Neutrophil (primary cell): ENCODE measurements at regions not wholly inside any gene's neighbourhood (a gene's known extent, or its start where the extent isn't known, plus 50 kb on each side); places are given as distances from the start of the nearest gene placed in this dataset.
A peak's percentile ranks its signal among the peaks of the same experiment; 100 is the strongest.

Experiments
- H3K27ac ChIP-seq: fragments of 200-600 bp; sonication (generic); 2 replicates; pipeline ENCODE4 v1.5.1; 2016; ENCODE audit warnings: mild to moderate bottlenecking, moderate library complexity
- H3K27me3 ChIP-seq: fragments of 200-600 bp; sonication (generic); 2 replicates; pipeline ENCODE4 v1.6.0; 2016; ENCODE audit warnings: mild to moderate bottlenecking
- H3K36me3 ChIP-seq: fragments of 200-600 bp; sonication (generic); 2 replicates; pipeline ENCODE4 v1.5.1; 2017
- H3K4me1 ChIP-seq, 2 experiments: fragments of 200-600 bp in 1 of 2; sonication (generic) in 1 of 2; 1 replicate in 1 of 2; 2 replicates in 1 of 2; pipeline versions ENCODE4 v1.5.1 to v1.6.1; 2013 to 2016; ENCODE audit warnings: low read depth in 1 of 2, low read length in 1 of 2, mild to moderate bottlenecking in 1 of 2, moderate library complexity in 1 of 2; ENCODE audit not compliant: control insufficient read depth in 1 of 2, insufficient read depth in 1 of 2
- H3K4me3 ChIP-seq, 2 experiments: fragments of 200-600 bp in 1 of 2; sonication (generic) in 1 of 2; 1 replicate in 1 of 2; 2 replicates in 1 of 2; pipeline ENCODE4 v1.5.1; 2013 to 2016; ENCODE audit warnings: low read depth in 1 of 2, low read length in 1 of 2, mild to moderate bottlenecking in 1 of 2, moderate library complexity in 1 of 2
- H3K9me3 ChIP-seq: fragments of 200-600 bp; sonication (generic); 2 replicates; pipeline ENCODE4 v1.5.1; 2016
- TF ChIP-seq, protein P1 (sequence below): fragments of 200-600 bp; sonication (generic); IDR thresholded peaks from 2 replicates; pipeline ENCODE4 v1.5.1; 2016; ENCODE audit warnings: antibody characterized with exemption

DNA sequence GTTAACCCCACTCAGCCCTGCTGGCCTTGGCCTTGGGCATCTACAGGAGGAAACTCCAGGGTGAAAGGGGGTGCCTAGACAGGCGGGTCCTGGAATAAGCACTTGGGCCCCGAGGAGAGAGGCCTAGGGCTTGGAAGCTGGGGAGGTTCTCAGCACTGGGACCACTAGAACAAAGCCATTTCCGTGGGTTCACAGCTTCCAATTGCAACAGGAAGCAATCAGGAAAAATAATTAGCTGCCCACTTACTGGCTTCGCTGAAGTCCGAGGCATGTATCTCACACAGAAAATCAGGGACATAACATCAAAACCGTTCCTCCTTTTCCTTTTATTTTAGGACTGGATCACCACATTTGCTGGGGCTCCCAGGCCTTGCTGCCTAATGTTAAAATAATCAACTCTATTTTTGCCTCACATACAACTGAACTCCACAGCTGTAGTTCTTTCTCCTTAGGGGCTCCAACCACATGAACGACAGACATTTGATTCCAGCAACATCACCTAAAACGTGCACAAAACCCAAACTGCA is 161.1 kb upstream of the GRK3 start:
- H3K4me1 ChIP-seq = peaks cover 45 to 49% of the 10 kb centered on the region in 2 experiments
- H3K36me3 ChIP-seq = no peaks in the 10 kb centered on the region
- H3K27me3 ChIP-seq = no peaks in the 10 kb centered on the region
- H3K27ac ChIP-seq = peak overlapping the region; percentile 87
- peak overlapping the region; percentile 71 to 74 for H3K4me3 ChIP-seq
- H3K9me3 ChIP-seq = no peaks in the 10 kb centered on the region
- TF ChIP-seq, protein P1, sequence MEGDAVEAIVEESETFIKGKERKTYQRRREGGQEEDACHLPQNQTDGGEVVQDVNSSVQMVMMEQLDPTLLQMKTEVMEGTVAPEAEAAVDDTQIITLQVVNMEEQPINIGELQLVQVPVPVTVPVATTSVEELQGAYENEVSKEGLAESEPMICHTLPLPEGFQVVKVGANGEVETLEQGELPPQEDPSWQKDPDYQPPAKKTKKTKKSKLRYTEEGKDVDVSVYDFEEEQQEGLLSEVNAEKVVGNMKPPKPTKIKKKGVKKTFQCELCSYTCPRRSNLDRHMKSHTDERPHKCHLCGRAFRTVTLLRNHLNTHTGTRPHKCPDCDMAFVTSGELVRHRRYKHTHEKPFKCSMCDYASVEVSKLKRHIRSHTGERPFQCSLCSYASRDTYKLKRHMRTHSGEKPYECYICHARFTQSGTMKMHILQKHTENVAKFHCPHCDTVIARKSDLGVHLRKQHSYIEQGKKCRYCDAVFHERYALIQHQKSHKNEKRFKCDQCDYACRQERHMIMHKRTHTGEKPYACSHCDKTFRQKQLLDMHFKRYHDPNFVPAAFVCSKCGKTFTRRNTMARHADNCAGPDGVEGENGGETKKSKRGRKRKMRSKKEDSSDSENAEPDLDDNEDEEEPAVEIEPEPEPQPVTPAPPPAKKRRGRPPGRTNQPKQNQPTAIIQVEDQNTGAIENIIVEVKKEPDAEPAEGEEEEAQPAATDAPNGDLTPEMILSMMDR = no peak

DNA sequence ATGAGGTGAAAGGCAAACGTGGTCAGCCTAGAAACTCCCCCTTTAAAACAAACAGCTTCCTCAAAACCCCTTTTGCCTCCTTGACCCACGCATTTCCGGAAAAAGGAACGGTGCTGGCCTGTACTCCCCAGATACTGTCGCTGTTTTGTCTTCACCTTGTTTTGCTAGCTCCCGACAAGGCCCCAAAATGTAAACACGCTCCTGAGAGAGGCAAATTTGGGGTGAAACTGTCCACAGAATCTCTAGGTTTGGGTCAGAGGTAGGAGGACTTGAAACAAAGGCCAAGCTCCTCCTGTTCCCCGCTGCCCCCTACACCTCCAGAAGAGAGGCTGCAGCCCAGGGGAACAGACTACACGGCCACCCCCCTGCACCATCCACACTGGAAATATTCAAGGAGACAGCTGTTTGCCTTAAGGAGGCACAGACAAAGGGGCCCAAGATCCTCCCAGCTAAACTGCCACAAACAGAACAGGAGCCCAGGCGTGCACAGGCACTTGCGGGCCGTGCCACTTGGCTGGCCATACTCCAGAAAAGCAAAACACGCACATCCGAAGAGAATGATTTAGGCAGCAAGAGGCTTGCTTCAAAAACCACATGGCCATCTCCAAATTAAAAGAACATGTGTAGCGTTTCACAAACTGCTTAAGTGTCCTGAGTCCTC is 160.5 kb upstream of the GRK3 start:
- H3K27ac ChIP-seq = peak overlapping the region; percentile 87
- H3K4me3 ChIP-seq = peak overlapping the region; percentile 71 to 74
- TF ChIP-seq, protein P1 = no peak
- H3K27me3 ChIP-seq = no peaks in the 10 kb centered on the region
- no peaks in the 10 kb centered on the region for H3K9me3 ChIP-seq
- peaks cover 42 to 46% of the 10 kb centered on the region in 2 experiments for H3K4me1 ChIP-seq
- H3K36me3 ChIP-seq = no peaks in the 10 kb centered on the region

DNA sequence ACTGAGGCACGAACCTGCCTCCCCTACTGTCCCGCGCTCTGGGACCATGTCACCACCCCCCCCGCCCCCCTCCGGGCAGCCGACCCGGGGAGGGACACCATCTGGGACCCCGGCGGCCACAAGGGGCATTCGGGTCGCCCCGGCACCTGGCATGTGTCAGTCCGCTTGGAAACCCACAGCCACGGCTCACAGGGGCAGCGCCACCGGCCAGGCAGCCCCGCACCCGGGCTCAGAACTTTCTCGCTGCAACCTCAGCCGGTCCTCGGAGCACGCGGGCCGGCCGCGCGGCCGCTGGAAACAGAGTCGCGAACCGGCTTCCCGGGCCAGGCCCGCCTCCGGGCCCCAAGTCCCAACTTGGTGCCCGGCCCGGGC is 159.9 kb upstream of the GRK3 start:
- Histone ChIP-seq H3K36me3 (no peaks in the 10 kb centered on the region), H3K9me3 (no peaks in the 10 kb centered on the region), H3K4me1 (peaks cover 42 to 46% of the 10 kb centered on the region in 2 experiments), H3K4me3 (peak overlapping the region; percentile 71 to 74), H3K27me3 (no peaks in the 10 kb centered on the region), H3K27ac (peak overlapping the region; percentile 87)
- TF ChIP-seq, protein P1 = no peak

DNA sequence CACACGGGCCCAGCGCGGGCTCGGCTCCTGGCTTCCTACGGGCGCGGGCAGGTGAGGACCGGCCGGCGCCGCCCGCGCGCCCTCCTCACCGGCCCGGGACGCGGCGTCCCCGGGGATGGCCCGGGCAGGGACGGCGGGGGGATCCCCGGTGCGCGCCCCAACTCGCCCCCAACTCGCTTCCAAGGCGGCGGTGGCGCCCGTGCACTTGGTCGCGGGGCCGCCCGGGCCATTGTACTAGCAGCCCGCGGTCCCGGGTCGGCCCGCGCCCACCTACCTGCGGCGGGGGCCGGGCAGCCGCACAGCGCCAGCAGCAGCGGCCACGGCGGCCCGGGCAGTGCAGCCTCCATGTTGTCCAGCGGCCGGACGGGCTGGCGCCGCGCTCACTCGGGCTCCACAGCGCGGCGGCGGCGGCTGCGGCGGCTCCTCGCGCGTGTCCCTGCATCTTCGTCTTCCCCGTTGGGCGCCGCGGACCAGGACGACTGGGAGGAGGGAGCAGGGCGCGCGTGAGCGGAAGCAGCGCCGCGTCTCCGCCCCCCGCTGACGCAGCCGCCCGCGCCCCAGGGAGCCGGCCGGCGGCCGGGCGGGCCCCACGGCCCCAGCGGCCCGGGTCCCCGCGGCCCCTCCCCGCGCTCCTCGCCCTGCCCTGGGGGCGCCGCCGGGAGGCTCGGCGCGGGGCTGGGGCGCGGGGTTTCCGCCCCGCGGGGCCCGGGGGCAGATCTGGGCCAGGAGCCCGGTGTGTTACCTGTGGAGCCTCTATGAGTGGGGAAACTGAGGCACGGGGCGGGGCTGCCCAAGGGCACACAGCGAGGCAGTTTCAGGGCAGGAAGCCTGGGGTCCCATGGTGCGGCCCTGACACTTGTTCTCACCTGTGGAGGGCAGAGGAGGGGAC is 159.3 kb upstream of the GRK3 start:
- H3K27me3 ChIP-seq = no peaks in the 10 kb centered on the region
- no peaks in the 10 kb centered on the region for H3K36me3 ChIP-seq
- peak overlapping the region; percentile 71 to 74 for H3K4me3 ChIP-seq
- TF ChIP-seq, protein P1 = peak; percentile 20
- peak overlapping the region; percentile 87 for H3K27ac ChIP-seq
- H3K9me3 ChIP-seq = no peaks in the 10 kb centered on the region
- peaks cover 42 to 46% of the 10 kb centered on the region in 2 experiments for H3K4me1 ChIP-seq

DNA sequence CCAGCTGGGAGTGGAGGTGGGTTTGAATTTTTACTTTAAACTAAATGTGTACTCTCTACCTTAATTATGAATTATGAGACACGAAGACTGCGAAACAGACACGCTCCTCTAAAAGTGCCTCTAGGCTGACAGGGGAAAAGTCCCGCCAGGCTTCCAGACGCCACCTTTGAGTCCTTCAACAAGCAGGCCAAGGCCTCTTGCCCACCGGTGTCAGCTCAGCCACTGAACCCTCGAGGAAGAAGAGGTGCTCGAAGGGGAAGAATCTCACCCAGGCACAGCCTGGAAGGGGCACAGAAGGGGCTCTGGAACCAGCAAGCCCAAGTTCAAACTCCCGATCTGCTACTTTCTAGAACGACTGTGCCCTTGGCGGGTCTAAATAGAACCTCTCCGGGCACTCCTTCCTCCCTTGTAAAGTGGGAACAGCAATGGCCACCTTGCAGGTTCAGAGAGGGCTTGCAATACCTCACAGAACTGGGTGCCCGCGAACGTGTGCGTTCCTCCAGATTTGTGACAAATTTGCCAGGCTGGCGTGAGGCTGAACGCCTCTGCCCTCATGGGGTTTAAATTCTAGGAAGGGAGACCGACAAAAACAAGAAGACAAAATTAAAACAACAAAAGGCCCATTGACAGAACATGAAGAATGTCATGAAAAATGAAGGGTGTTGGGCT is 158.5 kb upstream of the GRK3 start:
- Histone ChIP-seq H3K36me3 (no peaks in the 10 kb centered on the region), H3K4me1 (peaks cover 38 to 40% of the 10 kb centered on the region in 2 experiments), H3K4me3 (peak overlapping the region; percentile 71 to 74), H3K9me3 (no peaks in the 10 kb centered on the region), H3K27ac (peak overlapping the region; percentile 87), H3K27me3 (no peaks in the 10 kb centered on the region)
- TF ChIP-seq, protein P1 = no peak
